Epithelial cell of esophagus (primary cell): ENCODE measurements at regions not wholly inside any gene's neighbourhood (a gene's known extent, or its start where the extent isn't known, plus 50 kb on each side); places are given as distances from the start of the nearest gene placed in this dataset.
"Not testable (repeated sequence)": the region's sequence is repeated elsewhere in the genome, so short reads cannot be mapped to it uniquely, and the experiment has no call there.

Experiments
- DNase-seq: peaks from one replicate; pipeline ENCODE4 v3.0.0; 2010; ENCODE audit warnings: low read depth
- H3K4me3 ChIP-seq: 2 replicates; pipeline ENCODE4 v1.5.1; 2011; ENCODE audit warnings: mild to moderate bottlenecking, low read length, control low read depth
- CTCF ChIP-seq: IDR thresholded peaks from 2 replicates; pipeline ENCODE4 v1.5.1; 2011; ENCODE audit warnings: low read depth, mild to moderate bottlenecking, low read length, control low read depth, inconsistent platforms; ENCODE audit not compliant: insufficient read depth; ENCODE audit errors: missing control alignments

GRCh38 chr13:50745542-50746115, 97.9 kb downstream of the DLEU7 start:
- TF ChIP-seq CTCF, result no peak
- H3K4me3 ChIP-seq, result no peak overlapping the region
- DNase-seq, result no peak

- no peak overlapping the region for H3K4me3 ChIP-seq
- DNase-seq, result no peak
- TF ChIP-seq CTCF, result no peak
Observed at GRCh38 chr13:50747737-50748350, 95.6 kb downstream of the DLEU7 start.

- not testable (repeated sequence) for DNase-seq
Observed at GRCh38 chr13:50753221-50753620, 90.3 kb downstream of the DLEU7 start.

GRCh38 chr13:50755862-50756685, 87.4 kb downstream of the DLEU7 start:
- H3K4me3 ChIP-seq, result not testable (repeated sequence)
- DNase-seq, result peak; percentile 96

More at GRCh38 chr13:50753221-50753620, 90.3 kb downstream of the DLEU7 start:
- H3K4me3 ChIP-seq, result not testable (repeated sequence)

GRCh38 chr13:50757008-50757407, 86.5 kb downstream of the DLEU7 start:
- DNase-seq, result peak; percentile 79
- H3K4me3 ChIP-seq, result no peak overlapping the region
- TF ChIP-seq CTCF, result no peak

- TF ChIP-seq CTCF, result no peak
- H3K4me3 ChIP-seq, result no peak overlapping the region
- peak; percentile 34 for DNase-seq
Observed at GRCh38 chr13:50758796-50759195, 84.7 kb downstream of the DLEU7 start.

GRCh38 chr13:50760751-50761150, 82.7 kb downstream of the DLEU7 start:
- H3K4me3 ChIP-seq, result no peak overlapping the region
- DNase-seq, result no peak
- no peak for TF ChIP-seq CTCF

- no peak for TF ChIP-seq CTCF
- no peak overlapping the region for H3K4me3 ChIP-seq
- DNase-seq, result peak; percentile 19
Observed at GRCh38 chr13:50761406-50761805, 82.1 kb downstream of the DLEU7 start.
